CD14-positive monocyte (primary cell): ENCODE measurements at regions not wholly inside any gene's neighbourhood (a gene's known extent, or its start where the extent isn't known, plus 50 kb on each side); places are given as distances from the start of the nearest gene placed in this dataset.

ENCODE experiments used
- DNase-seq, 3 donors: peaks; one replicate each; pipeline ENCODE4 v3.0.0-alpha.2; 2011 to 2022
- H2AFZ ChIP-seq: 2 replicates; pipeline ENCODE4 v1.6.0; 2012; ENCODE audit warnings: mild to moderate bottlenecking, low read depth, low read length, inconsistent platforms; ENCODE audit not compliant: insufficient read depth, poor library complexity, severe bottlenecking
- H3K27ac ChIP-seq, 2 donors: 1 replicate in 1 of 2; 2 replicates in 1 of 2; pipeline ENCODE4 v1.5.1; 2012 to 2013; ENCODE audit warnings: low read length in 2 of 2, control low read depth in 1 of 2, inconsistent platforms in 1 of 2, low read depth in 1 of 2, mild to moderate bottlenecking in 1 of 2
- H3K27me3 ChIP-seq, 2 donors: one replicate each; pipeline versions ENCODE4 v1.6.0 to v1.6.1; 2011 to 2013; ENCODE audit warnings: low read length in 2 of 2; ENCODE audit not compliant: control insufficient read depth in 2 of 2, insufficient read depth in 2 of 2
- H3K36me3 ChIP-seq, 2 donors: replicated peaks in 1 of 2; 1 replicate in 1 of 2; 2 replicates in 1 of 2; pipeline versions ENCODE4 v1.5.1 to v1.6.1; 2012 to 2013; ENCODE audit warnings: low read length in 2 of 2, control low read depth in 1 of 2, inconsistent platforms in 1 of 2, mild to moderate bottlenecking in 1 of 2; ENCODE audit not compliant: insufficient read depth in 2 of 2, control insufficient read depth in 1 of 2
- H3K4me1 ChIP-seq, 2 donors: 1 replicate in 1 of 2; 2 replicates in 1 of 2; pipeline versions ENCODE4 v1.5.1 to v1.6.1; 2012 to 2013; ENCODE audit warnings: low read length in 2 of 2, control low read depth in 1 of 2, inconsistent platforms in 1 of 2, mild to moderate bottlenecking in 1 of 2, moderate library complexity in 1 of 2; ENCODE audit not compliant: insufficient read depth in 2 of 2, control insufficient read depth in 1 of 2
- H3K4me2 ChIP-seq: replicated peaks from 2 replicates; pipeline ENCODE3; 2012; ENCODE audit warnings: low read length, moderate library complexity, mild to moderate bottlenecking; ENCODE audit not compliant: poor library complexity, severe bottlenecking; ENCODE audit errors: extremely low read depth
- H3K4me3 ChIP-seq, 3 experiments: fragments of 200-600 bp in 1 of 3; sonication (generic) in 1 of 3; replicated peaks in 1 of 3; 1 replicate in 2 of 3; 2 replicates in 1 of 3; pipeline ENCODE4 v1.5.1; 2011 to 2013; ENCODE audit warnings: low read length in 3 of 3, mild to moderate bottlenecking in 3 of 3, control low read depth in 2 of 3, low read depth in 2 of 3, inconsistent platforms in 1 of 3, moderate library complexity in 1 of 3
- H3K79me2 ChIP-seq: 2 replicates; pipeline ENCODE4 v1.6.0; 2012; ENCODE audit warnings: mild to moderate bottlenecking, control low read depth, inconsistent platforms, low read length, moderate library complexity; ENCODE audit not compliant: insufficient read depth
- H3K9ac ChIP-seq: 2 replicates; pipeline ENCODE4 v1.6.0; 2017; ENCODE audit warnings: low read length, mild to moderate bottlenecking; ENCODE audit not compliant: insufficient read depth, poor library complexity, severe bottlenecking
- H3K9me3 ChIP-seq, 2 donors: replicated peaks in 1 of 2; 1 replicate in 1 of 2; 2 replicates in 1 of 2; pipeline versions ENCODE4 v1.5.1 to v1.6.1; 2012 to 2013; ENCODE audit warnings: low read length in 2 of 2, control low read depth in 1 of 2; ENCODE audit not compliant: control insufficient read depth in 1 of 2, insufficient read depth in 1 of 2
- H4K20me1 ChIP-seq: 2 replicates; pipeline ENCODE4 v1.6.0; 2012; ENCODE audit warnings: mild to moderate bottlenecking, low read length, control low read depth, moderate library complexity; ENCODE audit not compliant: insufficient read depth
- H3K27ac Mint-ChIP-seq, 7 donors: one replicate each; pipeline ENCODE4 v1.8.0; 2020; ENCODE audit warnings: mild to moderate bottlenecking in 7 of 7, mixed read lengths in 7 of 7, moderate library complexity in 6 of 7, inconsistent platforms in 2 of 7
- H3K27me3 Mint-ChIP-seq, 3 donors: one replicate each; pipeline ENCODE4 v1.8.0; 2021 to 2022; ENCODE audit warnings: low read depth in 3 of 3, mild to moderate bottlenecking in 3 of 3, mixed read lengths in 3 of 3, moderate library complexity in 3 of 3, inconsistent platforms in 1 of 3
- H3K36me3 Mint-ChIP-seq, 2 donors: one replicate each; pipeline ENCODE4 v1.8.0; 2020; ENCODE audit warnings: mixed read lengths in 2 of 2, inconsistent platforms in 1 of 2, mild to moderate bottlenecking in 1 of 2
- H3K4me1 Mint-ChIP-seq: one replicate; pipeline ENCODE4 v1.8.0; 2020; ENCODE audit warnings: mild to moderate bottlenecking, mixed read lengths
- H3K4me3 Mint-ChIP-seq, 2 donors: one replicate each; pipeline ENCODE4 v1.8.0; 2020; ENCODE audit warnings: mild to moderate bottlenecking in 2 of 2, mixed read lengths in 2 of 2, moderate library complexity in 1 of 2
- H3K9me3 Mint-ChIP-seq, 7 donors: one replicate each; pipeline ENCODE4 v1.8.0; 2020 to 2022; ENCODE audit warnings: mixed read lengths in 7 of 7, mild to moderate bottlenecking in 6 of 7, moderate library complexity in 6 of 7, inconsistent platforms in 2 of 7
- WGBS: methylation state at CpG from one replicate; pipeline ENCODE4 v1.1.5; 2013; ENCODE audit warnings: missing lambda C conversion rate; ENCODE audit not compliant: insufficient coverage; 5-methylcytosine and 5-hydroxymethylcytosine counted together
- intact Hi-C, 2 donors: fragments of 100-400 bp; cut with micrococcal nuclease; formaldehyde crosslinking; loops; one replicate each; pipeline versions ENCODE4 v1.15.0 to v1.15.1; 2023
- TF ChIP-seq, protein P1 (sequence below): fragments of 200-600 bp; IDR thresholded peaks from one replicate; pipeline ENCODE4 v1.8.0; 2022; ENCODE audit warnings: antibody characterized with exemption, mild to moderate bottlenecking

DNA sequence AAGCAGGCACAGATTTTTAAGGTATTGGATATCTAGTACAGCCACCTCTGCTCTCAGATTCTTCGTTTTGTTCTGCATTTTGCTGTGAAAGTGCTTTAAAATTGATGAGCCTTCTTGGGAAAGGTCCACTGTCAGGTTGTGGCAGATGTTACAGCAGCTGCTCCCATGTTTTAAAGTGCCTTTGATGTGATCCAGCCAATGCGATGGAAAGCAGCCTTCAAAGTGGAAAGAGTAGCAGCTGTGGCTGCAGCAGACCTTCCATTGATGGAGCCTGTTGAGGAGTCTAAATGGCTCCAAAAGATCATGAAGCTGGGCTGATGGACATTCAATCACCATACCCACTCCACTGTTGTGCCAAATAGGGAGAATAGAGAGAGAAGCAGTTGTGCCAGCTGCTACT is 816.9 kb downstream of the PLA2G4A start:
- peaks cover 2 to 15% (median 8%) of the 10 kb centered on the region in 7 donors for H3K9me3 Mint-ChIP-seq
- H3K79me2 ChIP-seq, result no peaks in the 10 kb centered on the region
- DNase-seq, result no peak
- no peak overlapping the region for H3K9ac ChIP-seq
- H3K27me3 Mint-ChIP-seq, result no peaks in the 10 kb centered on the region
- no peaks in the 10 kb centered on the region for H3K4me1 Mint-ChIP-seq
- WGBS, result 89% methylated on average over 1 of the region's 2 CpGs
- H3K36me3 ChIP-seq, result no peaks in the 10 kb centered on the region
- no peak overlapping the region for H3K27ac Mint-ChIP-seq
- no peak overlapping the region for H3K4me3 ChIP-seq
- H3K4me2 ChIP-seq, result no peak overlapping the region
- intact Hi-C loops, result no loop called here
- TF ChIP-seq, protein P1, sequence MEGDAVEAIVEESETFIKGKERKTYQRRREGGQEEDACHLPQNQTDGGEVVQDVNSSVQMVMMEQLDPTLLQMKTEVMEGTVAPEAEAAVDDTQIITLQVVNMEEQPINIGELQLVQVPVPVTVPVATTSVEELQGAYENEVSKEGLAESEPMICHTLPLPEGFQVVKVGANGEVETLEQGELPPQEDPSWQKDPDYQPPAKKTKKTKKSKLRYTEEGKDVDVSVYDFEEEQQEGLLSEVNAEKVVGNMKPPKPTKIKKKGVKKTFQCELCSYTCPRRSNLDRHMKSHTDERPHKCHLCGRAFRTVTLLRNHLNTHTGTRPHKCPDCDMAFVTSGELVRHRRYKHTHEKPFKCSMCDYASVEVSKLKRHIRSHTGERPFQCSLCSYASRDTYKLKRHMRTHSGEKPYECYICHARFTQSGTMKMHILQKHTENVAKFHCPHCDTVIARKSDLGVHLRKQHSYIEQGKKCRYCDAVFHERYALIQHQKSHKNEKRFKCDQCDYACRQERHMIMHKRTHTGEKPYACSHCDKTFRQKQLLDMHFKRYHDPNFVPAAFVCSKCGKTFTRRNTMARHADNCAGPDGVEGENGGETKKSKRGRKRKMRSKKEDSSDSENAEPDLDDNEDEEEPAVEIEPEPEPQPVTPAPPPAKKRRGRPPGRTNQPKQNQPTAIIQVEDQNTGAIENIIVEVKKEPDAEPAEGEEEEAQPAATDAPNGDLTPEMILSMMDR, result no peak
- H2AFZ ChIP-seq, result no peak overlapping the region
- no peaks in the 10 kb centered on the region for H4K20me1 ChIP-seq
- H3K4me3 Mint-ChIP-seq, result no peak overlapping the region
- no peaks in the 10 kb centered on the region for H3K27me3 ChIP-seq
- H3K9me3 ChIP-seq, result peaks cover 18 to 22% of the 10 kb centered on the region in 2 donors
- H3K36me3 Mint-ChIP-seq, result no peaks in the 10 kb centered on the region
- H3K27ac ChIP-seq, result no peak overlapping the region
- H3K4me1 ChIP-seq, result no peaks in the 10 kb centered on the region

- Histone ChIP-seq H3K4me1 (no peaks in the 10 kb centered on the region), H3K9ac (no peak overlapping the region), H3K27ac (no peak overlapping the region), H3K9me3 (peaks cover 10 to 13% of the 10 kb centered on the region in 2 donors), H4K20me1 (no peaks in the 10 kb centered on the region), H2AFZ (no peak overlapping the region), H3K27me3 (no peaks in the 10 kb centered on the region), H3K4me3 (no peak overlapping the region), H3K36me3 (no peaks in the 10 kb centered on the region), H3K4me2 (no peak overlapping the region), H3K79me2 (no peaks in the 10 kb centered on the region)
- Mint-ChIP-seq H3K9me3 (peaks cover 1 to 8% (median 6%) of the 10 kb centered on the region in 7 donors), H3K4me3 (no peak overlapping the region), H3K27ac (no peak overlapping the region), H3K27me3 (no peaks in the 10 kb centered on the region), H3K36me3 (no peaks in the 10 kb centered on the region), H3K4me1 (no peaks in the 10 kb centered on the region)
- no peak for DNase-seq
- WGBS, result 100% methylated on average over 1 of the region's 4 CpGs
- TF ChIP-seq, protein P1, result no peak
- intact Hi-C loops, result no loop called here
These were observed 817.9 kb downstream of the PLA2G4A start for GRCh38 chr1:187646536-187647107.
